PC-9 (cell line): ENCODE measurements at regions not wholly inside any gene's neighbourhood (a gene's known extent, or its start where the extent isn't known, plus 50 kb on each side); places are given as distances from the start of the nearest gene placed in this dataset.

Experiments used
- BruUV-seq: library from RNA; stranded (reverse); fragments of 400-500 nt; replicated peaks from 2 replicates; lab custom pipeline; 2021; lab: Mats Ljungman, UMichigan
- CTCF ChIA-PET: fragments of 300-600 bp; sonication (Branson Sonifier 250); formaldehyde crosslinking; loops from one replicate; lab custom pipeline; 2022; ENCODE audit warnings: antibody characterized with exemption; lab: Charles Lee
- POLR2A ChIA-PET: fragments of 300-600 bp; sonication (Branson Sonifier 250); formaldehyde crosslinking; loops from one replicate; lab custom pipeline; 2022; ENCODE audit warnings: antibody characterized with exemption; ENCODE audit not compliant: unreplicated experiment; lab: Charles Lee
- DNase-seq, 2 experiments: peaks; one replicate each; pipeline versions ENCODE4 v3.0.0 to v3.0.0-alpha.2; 2015 to 2022; ENCODE audit warnings: mixed read lengths in 1 of 2
- H2AFZ ChIP-seq: fragments of 200-600 bp; sonication (generic); 2 replicates; pipeline ENCODE4 v1.8.1; 2017; ENCODE audit warnings: antibody characterized with exemption
- H3F3A ChIP-seq: fragments of 200-600 bp; sonication (generic); 2 replicates; pipeline ENCODE4 v1.8.1; 2017; ENCODE audit warnings: antibody characterized with exemption, mild to moderate bottlenecking, low read depth; ENCODE audit not compliant: insufficient read depth
- H3K27ac ChIP-seq: fragments of 200-600 bp; sonication (generic); 2 replicates; pipeline ENCODE4 v1.6.1; 2016; ENCODE audit warnings: mixed run types
- H3K27me3 ChIP-seq: fragments of 200-600 bp; sonication (generic); 2 replicates; pipeline ENCODE4 v1.6.1; 2016; ENCODE audit warnings: low read depth, mixed run types; ENCODE audit not compliant: insufficient read depth
- H3K36me3 ChIP-seq: fragments of 200-600 bp; sonication (generic); 2 replicates; pipeline ENCODE4 v1.6.1; 2016; ENCODE audit warnings: low read depth, mixed run types
- H3K4me1 ChIP-seq: fragments of 200-600 bp; sonication (generic); replicated peaks from 2 replicates; pipeline ENCODE4 v1.6.1; 2016; ENCODE audit warnings: mixed run types; ENCODE audit not compliant: insufficient read depth
- H3K4me2 ChIP-seq: fragments of 200-600 bp; sonication (generic); 2 replicates; pipeline ENCODE4 v1.6.1; 2017; ENCODE audit warnings: mixed run types
- H3K4me3 ChIP-seq: fragments of 200-600 bp; sonication (generic); 2 replicates; pipeline ENCODE4 v1.6.1; 2016; ENCODE audit warnings: mixed run types
- H3K79me2 ChIP-seq: fragments of 200-600 bp; sonication (generic); 2 replicates; pipeline ENCODE4 v1.6.1; 2017; ENCODE audit warnings: low read depth, mixed run types
- H3K9me2 ChIP-seq: fragments of 200-600 bp; sonication (generic); 2 replicates; pipeline ENCODE4 v1.8.1; 2017; ENCODE audit warnings: mild to moderate bottlenecking; ENCODE audit not compliant: insufficient read depth
- H3K9me3 ChIP-seq: fragments of 200-600 bp; sonication (generic); 2 replicates; pipeline ENCODE4 v1.8.1; 2016; ENCODE audit warnings: low read depth; ENCODE audit not compliant: insufficient read depth
- H4K20me1 ChIP-seq: fragments of 200-600 bp; sonication (generic); 2 replicates; pipeline ENCODE4 v1.8.1; 2017; ENCODE audit not compliant: insufficient read depth
- CTCF ChIP-seq: fragments of 200-600 bp; sonication (generic); conservative IDR thresholded peaks from 2 replicates; pipeline ENCODE4 v1.6.1; 2017; ENCODE audit warnings: mixed run types, antibody characterized with exemption, mild to moderate bottlenecking, moderate library complexity
- EZH2 ChIP-seq: fragments of 200-600 bp; sonication (generic); IDR thresholded peaks from 2 replicates; pipeline ENCODE4 v1.8.0; 2017; ENCODE audit warnings: antibody characterized with exemption, low read depth
- intact Hi-C: fragments of 100-400 bp; cut with micrococcal nuclease; formaldehyde crosslinking; loops from one replicate; pipeline ENCODE4 v1.10.0; 2022; ENCODE audit not compliant: unreplicated experiment

DNA sequence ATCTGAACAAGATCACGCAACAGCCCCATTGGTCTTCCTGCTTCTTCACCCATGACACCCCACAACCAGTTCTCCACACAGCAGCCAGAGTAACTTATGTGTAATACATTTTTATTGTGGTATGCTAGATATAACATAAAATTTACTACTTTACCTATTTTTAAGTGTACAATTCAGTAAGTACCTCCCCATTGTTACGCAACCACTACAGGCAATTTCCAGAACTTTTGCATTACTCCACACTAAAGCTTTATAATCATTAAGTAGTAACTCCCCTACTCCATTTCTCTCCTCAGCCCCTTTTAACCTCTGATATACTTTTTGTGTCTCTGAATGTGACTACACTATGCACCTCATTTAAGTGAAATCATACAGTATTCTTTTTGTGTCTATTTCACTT lies 575.4 kb upstream of the CADM1 start:
- H3K4me1 ChIP-seq: no peaks in the 10 kb centered on the region
- no peaks in the 10 kb centered on the region for H3F3A ChIP-seq
- peaks cover 2% of the 10 kb centered on the region; the same call in 1 of the 2 replicates for H4K20me1 ChIP-seq
- H3K27me3 ChIP-seq: peaks cover 35% of the 10 kb centered on the region
- ChIA-PET POLR2A (no interaction called here), CTCF (no interaction called here)
- H3K9me3 ChIP-seq: no peaks in the 10 kb centered on the region; the same call in 1 of the 2 replicates
- H3K36me3 ChIP-seq: no peaks in the 10 kb centered on the region
- no peak overlapping the region for H2AFZ ChIP-seq
- BruUV-seq: no TSS peak
- TF ChIP-seq CTCF (no peak), EZH2 (no peak)
- H3K79me2 ChIP-seq: no peaks in the 10 kb centered on the region
- no peak overlapping the region for H3K27ac ChIP-seq
- DNase-seq: no peak
- H3K9me2 ChIP-seq: no peaks in the 10 kb centered on the region
- intact Hi-C loops: no loop called here
- no peak overlapping the region for H3K4me3 ChIP-seq
- H3K4me2 ChIP-seq: no peak overlapping the region

- no peak for DNase-seq
- H3K27me3 ChIP-seq: peaks cover 36% of the 10 kb centered on the region
- H3K36me3 ChIP-seq: no peaks in the 10 kb centered on the region
- POLR2A ChIA-PET: no interaction called here
- H3K4me3 ChIP-seq: no peak overlapping the region
- peaks cover under 1% of the 10 kb centered on the region; the same call in 1 of the 2 replicates for H4K20me1 ChIP-seq
- no peak overlapping the region for H3K27ac ChIP-seq
- no peaks in the 10 kb centered on the region for H3K4me1 ChIP-seq
- H3F3A ChIP-seq: no peaks in the 10 kb centered on the region
- no peaks in the 10 kb centered on the region for H3K79me2 ChIP-seq
- H3K9me2 ChIP-seq: no peaks in the 10 kb centered on the region
- TF ChIP-seq CTCF (peak; percentile 31; the same call in 1 of the 2 replicates), EZH2 (no peak)
- intact Hi-C loops: no loop called here
- H3K4me2 ChIP-seq: no peak overlapping the region
- no peak overlapping the region for H2AFZ ChIP-seq
- H3K9me3 ChIP-seq: no peaks in the 10 kb centered on the region; the same call in 1 of the 2 replicates
- CTCF ChIA-PET: no interaction called here
- BruUV-seq: no TSS peak
Measured at GRCh38 chr11:116078101-116078591, 573.9 kb upstream of the CADM1 start.

DNA sequence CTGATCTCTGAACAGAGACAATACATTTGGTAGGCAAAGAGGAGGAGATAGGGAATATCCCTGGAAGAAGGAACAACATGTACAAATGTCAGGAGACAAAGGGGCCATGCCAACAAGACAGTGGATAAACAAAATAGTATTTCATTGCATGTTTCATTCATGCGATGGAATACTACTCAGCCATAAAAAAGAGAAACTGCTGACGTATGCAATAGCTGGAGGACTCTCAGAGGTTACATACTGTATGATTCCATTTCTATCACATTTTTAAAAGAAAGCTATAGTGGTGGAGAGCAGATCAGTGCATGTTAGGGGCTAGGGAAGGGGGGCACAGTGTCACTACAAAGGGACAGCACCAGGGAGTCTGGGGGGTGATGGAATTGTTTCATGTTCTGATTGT lies 572.9 kb upstream of the CADM1 start:
- Histone ChIP-seq H3F3A (no peaks in the 10 kb centered on the region), H3K36me3 (no peaks in the 10 kb centered on the region), H3K79me2 (no peaks in the 10 kb centered on the region), H3K27ac (no peak overlapping the region), H2AFZ (no peak overlapping the region), H3K9me2 (no peaks in the 10 kb centered on the region), H3K4me3 (no peak overlapping the region), H3K9me3 (no peaks in the 10 kb centered on the region; the same call in 1 of the 2 replicates), H3K4me1 (no peaks in the 10 kb centered on the region), H4K20me1 (no peaks in the 10 kb centered on the region), H3K27me3 (peaks cover 45% of the 10 kb centered on the region), H3K4me2 (no peak overlapping the region)
- CTCF ChIA-PET: no interaction called here
- no TSS peak for BruUV-seq
- TF ChIP-seq EZH2 (no peak), CTCF (no peak)
- no peak for DNase-seq
- POLR2A ChIA-PET: no interaction called here
- intact Hi-C loops: no loop called here
